NCI-H146 (cell line): ENCODE measurements at regions not wholly inside any gene's neighbourhood (a gene's known extent, or its start where the extent isn't known, plus 50 kb on each side); places are given as distances from the start of the nearest gene placed in this dataset.
"Not testable (repeated sequence)": the region's sequence is repeated elsewhere in the genome, so short reads cannot be mapped to it uniquely, and the experiment has no call there.

ENCODE experiments used
- DNase-seq: peaks from one replicate; lab custom pipeline; 2025; lab: John Stamatoyannopoulos, UW

DNA sequence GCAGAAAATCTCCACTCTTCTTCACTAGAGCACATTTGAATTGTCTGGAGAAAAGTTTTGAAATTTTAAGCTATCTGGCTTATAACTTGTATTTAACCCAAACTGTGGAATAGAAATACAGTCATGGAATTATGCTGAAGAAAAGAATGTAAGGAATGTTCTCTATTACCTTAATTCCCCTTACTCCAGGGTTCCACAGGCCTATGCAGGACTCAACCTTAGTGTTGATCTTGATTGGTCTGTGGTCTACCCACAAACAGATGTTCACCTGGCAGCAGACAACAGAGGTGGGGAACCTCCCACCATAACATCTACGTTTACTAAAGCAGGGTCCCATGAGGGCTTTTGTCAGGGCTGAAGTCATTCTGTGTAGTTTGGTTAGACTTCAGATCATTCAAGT is 189.3 kb upstream of the GPRIN3 start:
- no peak for DNase-seq

DNA sequence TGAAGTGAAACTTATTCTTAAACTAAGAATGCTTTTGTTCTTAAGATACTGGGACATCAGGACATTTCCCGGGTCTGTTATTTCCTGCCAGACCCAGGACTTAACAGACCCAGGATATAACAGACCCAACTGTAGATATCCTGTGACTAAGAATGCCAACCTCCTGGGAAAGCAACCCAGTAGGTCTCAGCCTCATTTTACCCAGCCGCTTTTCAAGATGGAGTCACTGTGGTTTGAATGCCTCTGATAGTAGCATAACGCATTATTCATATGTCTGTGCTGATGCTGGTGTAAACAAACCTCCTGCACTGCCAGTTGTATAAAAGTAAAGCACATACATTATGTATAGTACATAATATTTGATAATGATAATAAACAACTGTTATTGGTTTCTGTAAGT is 185.8 kb upstream of the GPRIN3 start:
- no peak for DNase-seq

GRCh38 chr4:89492581-89493071 is 185.0 kb upstream of the GPRIN3 start:
- DNase-seq = no peak

DNA sequence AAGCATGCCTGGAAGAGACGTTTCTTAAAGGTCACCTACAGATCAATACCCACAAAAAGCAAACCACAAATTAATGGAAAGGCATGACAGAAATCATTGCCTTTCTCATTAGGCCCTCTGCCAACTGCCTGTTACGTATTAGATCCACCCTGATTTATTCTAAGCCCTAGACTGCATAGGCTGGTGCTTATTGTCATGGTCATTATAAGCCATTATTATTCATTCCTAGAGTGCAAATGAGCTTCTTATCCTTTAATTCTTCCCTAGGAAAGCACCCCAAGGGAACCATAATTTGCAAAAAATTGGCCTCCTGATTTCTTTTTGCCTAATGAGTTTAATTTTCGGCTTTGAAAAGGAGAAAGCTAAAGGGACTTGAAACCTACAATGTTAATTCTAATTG is 184.2 kb upstream of the GPRIN3 start:
- no peak for DNase-seq

DNA sequence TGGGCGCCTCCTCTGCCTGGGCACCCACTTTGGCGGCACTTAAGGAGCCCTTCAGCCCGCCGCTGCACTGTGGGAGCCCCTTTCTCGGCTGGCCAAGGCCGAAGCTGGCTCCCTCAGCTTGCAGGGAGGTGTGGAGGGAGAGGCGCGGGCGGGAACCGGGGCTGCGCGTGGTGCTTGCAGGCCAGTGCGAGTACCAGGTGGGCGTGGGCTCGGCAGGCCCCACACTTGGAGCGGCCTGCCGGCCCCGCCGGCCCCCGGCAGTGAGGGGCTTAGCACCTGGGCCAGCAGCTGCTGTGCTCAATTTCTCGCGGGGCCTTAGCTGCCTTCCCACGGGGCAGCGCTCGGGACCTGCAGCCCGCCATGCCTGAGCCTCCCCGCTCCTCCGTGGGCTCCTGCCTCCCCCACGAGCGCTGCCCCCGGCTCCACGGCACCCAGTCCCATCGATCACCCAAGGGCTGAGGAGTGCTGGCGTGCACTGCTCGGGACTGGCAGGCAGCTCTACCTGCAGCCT is 182.4 kb upstream of the GPRIN3 start:
- DNase-seq = not testable (repeated sequence)

- no peak for DNase-seq
Measured at GRCh38 chr4:89489338-89489771, 181.8 kb upstream of the GPRIN3 start.

GRCh38 chr4:89488736-89489135 is 181.1 kb upstream of the GPRIN3 start:
- no peak for DNase-seq

GRCh38 chr4:89486673-89487072 is 179.1 kb upstream of the GPRIN3 start:
- DNase-seq = no peak

GRCh38 chr4:89486042-89486441 is 178.4 kb upstream of the GPRIN3 start:
- DNase-seq = no peak

DNA sequence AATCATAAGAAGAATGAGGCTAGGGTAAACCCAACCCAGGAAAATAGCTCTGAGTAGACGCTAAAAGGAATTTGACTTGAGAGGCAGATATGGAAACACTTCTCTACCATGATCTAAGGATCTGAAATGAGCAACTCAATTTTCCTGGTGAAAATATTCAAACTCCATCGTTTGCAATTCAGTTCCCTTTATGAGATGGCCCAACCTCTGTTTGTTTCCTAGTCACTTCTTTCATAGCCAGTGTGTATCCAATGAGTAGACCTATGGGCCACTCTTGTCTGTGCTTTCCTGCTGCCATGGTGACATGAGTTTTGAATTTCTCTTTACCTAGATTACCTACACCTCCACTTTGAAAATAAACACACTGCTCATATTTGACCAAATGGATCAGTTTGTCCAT is 176.2 kb upstream of the GPRIN3 start:
- no peak for DNase-seq

DNA sequence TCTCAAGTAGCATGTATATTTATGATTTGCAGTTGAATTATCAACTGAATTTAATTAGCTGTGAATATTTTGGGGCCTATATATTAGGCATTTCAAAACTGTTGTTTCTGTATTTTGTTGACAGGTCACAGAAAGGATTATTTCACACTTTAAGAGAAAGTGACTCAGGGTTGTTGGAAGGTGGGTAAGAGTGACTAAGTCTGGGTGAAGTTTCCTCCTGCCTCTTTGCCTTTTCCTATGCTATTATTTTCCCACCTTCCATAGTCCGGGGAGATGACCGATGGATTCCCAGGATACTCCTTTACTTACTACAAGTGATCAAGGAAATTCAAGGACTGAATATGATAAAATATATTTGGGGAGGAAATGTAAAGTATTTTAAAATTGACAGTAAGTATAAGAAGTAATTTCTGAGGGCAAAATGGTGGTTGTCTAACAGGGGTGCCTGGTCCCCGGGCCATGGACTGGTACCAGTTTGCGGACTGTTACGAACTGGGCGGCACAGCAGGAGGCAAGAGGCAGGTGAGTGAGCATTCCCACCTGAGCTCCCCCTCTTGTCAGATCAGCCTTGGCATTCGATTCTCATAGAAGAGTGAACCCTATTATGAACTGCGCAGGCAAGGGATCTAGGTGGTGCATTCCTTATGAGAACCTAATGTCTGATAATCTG is 175.5 kb upstream of the GPRIN3 start:
- DNase-seq = no peak

- DNase-seq = peak; percentile 38
Measured at GRCh38 chr4:89482251-89482650, 174.7 kb upstream of the GPRIN3 start.

- no peak for DNase-seq
Measured at GRCh38 chr4:89469930-89470375, 162.4 kb upstream of the GPRIN3 start.

DNA sequence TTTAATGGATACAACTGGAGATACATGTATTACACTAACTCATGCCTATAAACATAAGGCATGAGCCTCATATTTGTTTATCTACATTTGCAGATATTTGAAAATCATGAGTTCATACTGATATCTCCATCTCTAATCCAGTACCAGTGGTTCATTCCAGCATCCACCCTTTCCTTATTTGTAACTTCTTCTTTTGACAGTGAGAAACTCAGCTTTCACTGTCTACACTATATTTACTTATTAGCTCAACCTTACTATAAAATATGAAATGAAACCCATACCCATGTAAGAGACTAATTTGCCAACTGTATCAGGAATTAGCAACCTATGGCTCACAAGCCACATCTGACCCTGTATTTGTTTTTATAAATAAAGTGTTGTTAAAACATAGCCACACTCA is 161.9 kb upstream of the GPRIN3 start:
- DNase-seq = no peak

GRCh38 chr4:89468602-89469001 is 161.0 kb upstream of the GPRIN3 start:
- DNase-seq = no peak

DNA sequence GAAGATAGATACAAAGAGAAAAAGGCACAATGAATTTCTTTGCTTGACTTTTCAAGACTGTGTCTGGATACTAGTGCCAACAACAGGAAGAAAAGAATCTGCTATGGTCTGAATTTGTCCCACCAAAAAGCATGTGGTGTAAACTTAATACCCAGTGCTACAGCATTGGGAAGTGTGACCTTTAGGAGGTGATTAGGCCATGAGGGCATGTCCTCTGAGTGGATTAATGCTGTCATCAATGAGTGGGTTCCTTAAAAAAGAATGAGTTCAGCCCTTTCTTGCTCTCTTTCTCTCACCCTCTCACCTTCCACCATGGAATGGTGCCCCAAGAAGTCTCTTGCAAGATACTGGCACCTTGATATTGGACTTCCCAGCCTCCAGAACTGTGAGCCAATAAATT is 155.7 kb upstream of the GPRIN3 start:
- no peak for DNase-seq

GRCh38 chr4:89447543-89447942 is 139.9 kb upstream of the GPRIN3 start:
- no peak for DNase-seq

DNA sequence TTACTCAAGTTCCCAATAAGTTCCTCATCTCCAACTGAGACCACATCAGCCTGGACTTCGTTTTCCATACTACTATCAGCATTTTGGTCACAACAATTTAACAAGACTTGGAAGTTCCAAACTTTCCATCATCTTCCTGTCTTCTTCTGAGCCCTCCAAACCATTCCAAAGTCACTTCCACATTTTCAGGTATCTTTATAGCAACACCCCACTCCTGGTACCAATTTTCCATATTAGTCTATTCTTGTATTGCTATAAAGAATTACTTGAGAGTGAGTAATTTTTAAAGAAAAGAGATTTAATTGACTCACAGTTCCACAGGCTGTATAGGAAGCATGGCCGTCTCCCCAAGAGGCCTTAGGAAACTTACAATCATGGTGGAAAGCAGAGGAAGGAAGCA is 138.6 kb upstream of the GPRIN3 start:
- no peak for DNase-seq

GRCh38 chr4:89439533-89439932 is 131.9 kb upstream of the GPRIN3 start:
- DNase-seq = no peak

- peak; percentile 11 for DNase-seq
Measured at GRCh38 chr4:89438102-89438831, 130.7 kb upstream of the GPRIN3 start.

DNA sequence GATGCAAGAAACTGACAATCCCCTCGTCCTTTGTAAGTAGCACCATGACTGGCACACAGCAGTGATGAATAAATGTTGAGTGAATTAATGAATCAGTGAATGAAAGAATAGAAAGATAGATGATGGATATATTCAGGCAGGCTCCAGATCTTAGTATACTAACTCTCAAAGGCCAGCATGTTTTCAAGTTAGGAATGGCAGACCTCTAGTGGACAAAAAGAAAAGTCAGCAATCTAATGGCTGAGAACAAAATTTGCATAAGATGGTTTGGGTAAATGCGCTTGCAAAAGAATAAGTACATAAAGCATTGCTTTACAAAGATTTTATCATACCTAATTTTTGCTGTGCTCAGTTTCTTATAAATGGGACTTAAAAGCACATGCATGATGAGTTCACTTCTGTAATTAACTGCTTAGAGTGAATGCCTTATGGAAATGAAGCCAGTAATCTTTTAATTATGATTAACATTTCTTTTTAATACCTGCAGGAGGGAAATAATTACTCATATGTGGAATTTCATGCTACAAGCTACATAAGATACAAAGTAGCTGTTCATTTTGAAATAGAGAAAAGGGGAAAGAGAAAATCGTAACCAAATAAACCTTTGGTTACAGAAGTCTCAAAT is 126.9 kb upstream of the GPRIN3 start:
- peak; percentile 33 for DNase-seq

- peak; percentile 43 for DNase-seq
Measured at GRCh38 chr4:89427782-89428181, 120.2 kb upstream of the GPRIN3 start.

DNA sequence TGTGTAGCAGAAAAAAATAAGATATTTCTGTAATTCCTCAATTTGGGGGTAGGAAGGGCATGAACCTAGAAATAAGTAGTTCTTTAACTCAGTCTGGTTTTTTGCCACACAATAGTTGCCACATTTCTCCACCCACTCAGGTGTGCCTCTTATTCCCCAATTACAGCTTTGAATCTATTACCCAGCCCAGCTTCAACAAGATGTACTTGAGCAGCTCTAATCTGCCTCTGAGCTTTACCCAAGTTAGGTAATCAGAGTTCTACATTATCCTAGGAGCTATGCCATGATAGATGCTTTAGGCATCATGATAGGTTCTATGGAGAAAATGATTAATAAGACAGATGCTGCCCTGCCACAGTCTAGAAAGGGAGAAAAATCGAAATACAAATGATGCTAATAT is 117.4 kb upstream of the GPRIN3 start:
- DNase-seq = no peak
